Mesenteric fat pad (tissue), 1 donor: ENCODE measurements at regions not wholly inside any gene's neighbourhood (a gene's known extent, or its start where the extent isn't known, plus 50 kb on each side); places are given as distances from the start of the nearest gene placed in this dataset.

Experiments used
- DNase-seq: peaks from one replicate; pipeline ENCODE4 v3.0.0-alpha.2; 2020; ENCODE audit warnings: low spot score
- donor health status: DM: yes; HTN: yes; CAD: no.

DNA sequence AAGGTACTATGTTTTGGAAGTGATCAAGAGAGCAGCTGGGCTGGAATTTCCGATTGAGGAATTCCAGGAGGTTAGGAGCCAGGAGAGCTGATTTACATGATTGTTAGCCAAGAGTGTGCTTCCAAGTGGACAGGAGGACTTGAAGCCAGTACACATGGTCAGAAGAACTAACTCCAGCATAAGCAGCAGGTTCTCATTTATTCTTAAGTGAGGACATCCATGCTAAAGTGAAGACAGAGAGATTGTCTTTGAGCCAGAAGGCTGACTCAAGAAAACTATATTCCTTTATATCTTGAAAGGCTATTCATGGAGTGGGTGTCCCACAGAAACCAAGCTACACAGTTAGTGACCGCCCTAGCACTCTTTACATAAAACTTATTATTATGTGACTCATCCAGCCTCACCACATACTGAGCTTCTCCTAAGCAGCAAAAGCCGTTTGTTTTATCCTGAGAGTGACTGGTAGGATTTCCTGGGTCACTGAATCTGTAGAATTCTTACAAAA lies 56.7 kb upstream of the SEMA3A start:
- no peak for DNase-seq

DNA sequence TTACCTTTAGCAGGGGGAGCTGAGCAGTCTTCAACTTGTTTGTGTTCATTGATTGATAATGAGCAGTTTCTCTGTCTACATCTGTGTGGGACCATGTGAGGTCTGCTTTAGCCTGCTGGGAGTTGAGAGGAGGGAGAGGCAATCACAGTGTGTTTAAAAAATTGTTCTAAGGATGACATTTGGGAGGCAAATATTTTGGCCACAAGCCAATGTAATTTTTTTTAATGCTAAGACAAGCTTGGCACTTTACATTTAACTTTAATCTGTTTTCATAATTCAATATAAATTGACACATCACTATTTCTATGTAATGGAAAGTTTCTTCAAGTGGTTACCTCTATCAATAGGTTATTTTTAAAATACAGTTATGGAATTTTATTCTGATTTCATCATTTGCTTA lies 55.9 kb upstream of the SEMA3A start:
- DNase-seq, result no peak

DNA sequence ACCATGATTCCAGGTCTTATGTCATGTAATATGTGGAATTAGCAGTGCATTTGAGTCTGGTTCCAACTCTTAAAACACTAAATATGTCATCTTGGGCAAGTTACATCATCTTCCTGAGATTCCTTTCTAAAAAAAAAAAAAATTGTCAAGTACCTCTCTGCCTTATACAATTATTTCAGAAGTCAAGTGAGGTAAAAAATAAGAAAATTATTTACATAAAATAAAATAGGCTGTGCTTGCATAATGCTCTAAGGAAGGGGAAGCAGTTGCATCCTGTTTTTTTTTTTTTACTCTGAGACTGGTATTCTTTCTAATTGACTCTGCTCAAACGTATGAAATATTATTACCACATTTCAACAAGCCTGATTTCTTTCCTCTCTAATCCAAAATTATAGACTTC lies 55.1 kb upstream of the SEMA3A start:
- no peak for DNase-seq

DNA sequence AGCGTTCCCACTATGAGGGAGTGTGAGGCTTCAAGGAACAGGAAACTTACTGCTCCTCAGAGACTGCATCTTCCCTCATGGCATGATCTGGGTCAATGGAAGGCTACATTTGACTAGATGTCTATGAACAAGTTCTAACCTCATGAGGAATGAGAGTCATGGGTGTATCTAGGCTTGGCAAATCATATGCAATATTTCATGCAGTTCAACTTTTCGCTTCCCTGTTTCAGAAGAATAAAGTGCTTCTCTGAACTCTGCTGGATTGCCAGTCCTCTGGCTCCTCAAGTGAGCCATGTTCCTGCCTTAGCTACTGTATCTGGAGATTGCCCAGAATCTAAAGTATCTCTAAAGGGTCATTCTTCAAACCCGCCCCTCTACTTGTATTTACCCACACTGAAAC lies 54.3 kb upstream of the SEMA3A start:
- DNase-seq, result no peak

DNA sequence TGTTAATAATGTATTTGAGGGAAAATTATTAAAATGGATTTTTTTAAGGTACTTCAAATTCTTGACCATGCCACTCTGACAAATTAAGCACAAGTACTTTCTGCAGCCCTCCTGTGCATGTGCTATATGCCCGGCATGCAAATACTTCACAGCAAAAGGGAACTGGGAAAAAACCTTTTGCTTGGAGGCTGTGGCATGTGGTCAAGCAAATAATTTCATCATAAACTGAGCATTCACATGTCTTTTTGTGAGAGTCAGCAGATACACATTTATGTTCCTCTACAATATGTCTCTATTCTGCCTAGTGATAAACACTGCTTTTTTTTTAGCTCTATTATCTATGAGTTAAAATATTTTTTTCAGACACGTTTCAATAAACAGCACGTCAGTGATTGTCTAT lies 53.7 kb upstream of the SEMA3A start:
- DNase-seq, result no peak

DNA sequence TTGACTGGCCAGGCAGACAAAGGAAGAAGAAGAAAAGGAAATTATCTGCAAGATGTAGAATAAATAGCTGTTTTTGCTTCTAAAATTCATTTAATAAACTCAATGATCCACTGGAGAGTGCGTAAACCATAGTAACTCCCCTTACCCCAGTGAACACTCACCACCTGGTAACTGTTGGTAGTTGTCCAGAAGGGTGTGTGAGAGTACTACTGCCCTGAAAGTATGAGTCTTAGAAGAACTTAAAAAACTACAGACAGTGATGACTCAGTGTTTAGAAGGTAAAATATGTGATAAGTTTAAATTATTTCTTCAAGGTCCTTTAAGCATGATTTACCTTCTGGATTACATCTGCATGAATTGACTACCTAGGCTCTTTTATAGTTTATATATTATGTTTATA lies 53.0 kb upstream of the SEMA3A start:
- no peak for DNase-seq

DNA sequence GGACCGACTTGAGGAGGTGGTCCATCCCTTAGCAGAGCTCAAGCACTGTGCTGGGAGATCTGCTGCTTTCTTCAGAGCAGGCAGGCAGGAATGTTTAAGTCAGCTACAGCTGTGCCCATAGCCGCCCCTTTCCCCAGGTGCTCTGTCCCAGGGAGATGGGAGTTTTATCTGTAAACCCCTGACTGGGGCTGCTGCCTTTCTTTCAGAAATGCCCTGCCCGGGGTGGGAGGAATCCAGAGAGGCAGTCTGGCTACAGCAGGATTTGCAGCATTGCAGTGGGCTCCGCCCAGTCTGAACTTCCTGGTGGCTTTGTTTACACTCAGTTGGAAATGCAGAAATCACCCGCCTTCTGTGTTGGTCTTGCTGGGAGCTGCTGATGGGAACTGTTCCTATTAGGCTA lies 51.2 kb upstream of the SEMA3A start:
- no peak for DNase-seq
